ENCODE measurements at regions not wholly inside any gene's neighbourhood (a gene's known extent, or its start where the extent isn't known, plus 50 kb on each side); places are given as distances from the start of the nearest gene placed in this dataset.

DNA sequence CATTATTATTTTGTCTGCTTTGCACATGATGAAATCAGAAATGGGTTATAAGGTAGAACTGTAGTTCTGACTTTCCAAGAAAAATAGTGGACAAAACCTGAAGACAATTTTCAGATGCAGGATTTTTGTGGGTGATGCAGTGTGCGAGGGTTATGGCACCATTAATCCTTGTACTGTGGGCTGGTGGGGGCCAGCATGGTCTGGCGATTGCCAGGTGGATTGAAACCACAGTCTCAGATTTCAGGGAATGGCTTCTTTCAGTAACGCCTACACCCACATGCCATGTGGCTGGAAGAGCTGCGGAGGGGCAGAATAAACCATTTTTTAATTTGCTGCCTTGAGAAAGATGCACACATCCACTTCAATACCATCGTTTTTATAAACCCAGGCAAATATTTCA lies 150.5 kb downstream of the ARSF start:
- DNase-seq (ENCODE audit: low spot score): no peak
- TF ChIP-seq, protein P1, sequence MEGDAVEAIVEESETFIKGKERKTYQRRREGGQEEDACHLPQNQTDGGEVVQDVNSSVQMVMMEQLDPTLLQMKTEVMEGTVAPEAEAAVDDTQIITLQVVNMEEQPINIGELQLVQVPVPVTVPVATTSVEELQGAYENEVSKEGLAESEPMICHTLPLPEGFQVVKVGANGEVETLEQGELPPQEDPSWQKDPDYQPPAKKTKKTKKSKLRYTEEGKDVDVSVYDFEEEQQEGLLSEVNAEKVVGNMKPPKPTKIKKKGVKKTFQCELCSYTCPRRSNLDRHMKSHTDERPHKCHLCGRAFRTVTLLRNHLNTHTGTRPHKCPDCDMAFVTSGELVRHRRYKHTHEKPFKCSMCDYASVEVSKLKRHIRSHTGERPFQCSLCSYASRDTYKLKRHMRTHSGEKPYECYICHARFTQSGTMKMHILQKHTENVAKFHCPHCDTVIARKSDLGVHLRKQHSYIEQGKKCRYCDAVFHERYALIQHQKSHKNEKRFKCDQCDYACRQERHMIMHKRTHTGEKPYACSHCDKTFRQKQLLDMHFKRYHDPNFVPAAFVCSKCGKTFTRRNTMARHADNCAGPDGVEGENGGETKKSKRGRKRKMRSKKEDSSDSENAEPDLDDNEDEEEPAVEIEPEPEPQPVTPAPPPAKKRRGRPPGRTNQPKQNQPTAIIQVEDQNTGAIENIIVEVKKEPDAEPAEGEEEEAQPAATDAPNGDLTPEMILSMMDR (IDR thresholded peaks at IDR 0.05; ENCODE audit: extremely low read depth, missing control alignments): no peak

DNA sequence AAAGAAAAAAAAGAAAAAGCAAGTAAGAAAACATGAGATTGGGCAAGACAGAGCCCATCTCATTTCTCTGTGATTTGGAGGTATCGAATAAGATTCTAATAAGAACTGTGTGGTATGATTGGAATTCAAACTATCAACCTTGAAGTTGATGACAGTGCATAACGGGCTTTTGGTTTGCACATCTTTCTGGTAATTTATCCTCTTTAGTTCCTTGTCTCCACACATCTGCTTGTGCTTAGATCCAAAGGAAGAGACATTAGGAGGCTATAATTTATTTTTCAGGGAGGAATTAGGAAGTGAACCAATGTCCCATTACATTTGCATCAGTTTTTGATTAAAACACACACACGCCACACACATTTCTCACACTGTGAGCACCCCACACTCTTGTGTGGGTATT lies 149.9 kb downstream of the ARSF start:
- TF ChIP-seq, protein P1 (IDR thresholded peaks at IDR 0.05; ENCODE audit: extremely low read depth, missing control alignments): no peak
- no peak for DNase-seq (ENCODE audit: low spot score)

DNA sequence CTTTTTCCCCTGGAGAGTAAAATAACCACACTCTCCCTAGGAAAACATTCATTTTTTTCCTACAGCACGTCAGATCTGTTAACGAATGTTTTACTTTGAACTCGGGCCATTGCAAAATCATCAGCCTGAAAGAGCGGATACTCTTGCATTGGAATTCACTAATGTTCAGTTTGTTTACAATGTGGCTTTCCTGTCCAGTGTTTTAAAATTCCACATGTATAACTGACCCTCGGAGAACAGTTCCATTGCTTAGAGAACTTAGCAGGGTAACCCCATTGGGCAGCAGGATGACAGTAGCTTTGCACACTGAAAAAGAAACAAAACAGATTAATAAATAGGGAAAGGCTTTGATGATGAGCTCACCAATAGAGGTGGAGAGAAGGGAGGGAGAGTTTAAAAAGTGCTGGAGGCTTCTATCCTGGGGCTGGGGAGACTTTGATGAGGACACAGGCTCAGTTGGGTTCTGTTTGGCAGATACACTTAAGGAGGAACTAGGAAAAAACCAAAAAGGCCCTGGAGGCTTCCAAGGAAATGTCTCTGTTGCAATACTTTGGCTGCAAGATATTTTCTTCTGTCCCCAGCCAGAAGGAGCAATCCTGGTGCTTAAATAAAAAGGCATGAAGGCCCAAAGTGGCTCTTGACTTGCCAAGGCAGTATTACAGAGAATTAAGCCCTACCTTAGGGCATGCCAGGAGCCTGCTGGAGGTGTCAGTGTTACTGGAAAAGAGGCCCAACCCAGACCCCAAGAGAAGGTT lies 143.1 kb downstream of the ARSF start:
- DNase-seq (ENCODE audit: low spot score): no peak
- TF ChIP-seq, protein P1 (IDR thresholded peaks at IDR 0.05; ENCODE audit: extremely low read depth, missing control alignments): no peak

DNA sequence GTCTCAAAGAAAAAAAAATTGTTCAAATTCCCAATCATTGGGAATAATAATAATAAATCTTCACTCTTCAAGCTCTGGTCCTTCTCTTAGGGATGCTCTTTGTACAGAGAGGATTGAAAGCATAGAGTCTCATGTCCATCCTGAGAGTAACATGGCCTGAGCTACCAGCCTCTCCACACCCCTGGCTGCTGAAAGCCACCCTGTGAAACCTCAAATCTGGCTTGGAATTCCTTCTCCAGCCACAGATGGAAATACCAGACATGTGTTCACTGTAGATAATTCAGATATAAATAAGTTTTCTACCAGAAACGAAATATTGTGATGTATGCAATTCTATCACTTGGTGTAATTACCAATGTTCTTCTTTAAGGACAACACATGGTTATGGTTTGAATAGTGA lies 140.6 kb downstream of the ARSF start:
- DNase-seq (ENCODE audit: low spot score): no peak
- TF ChIP-seq, protein P1 (IDR thresholded peaks at IDR 0.05; ENCODE audit: extremely low read depth, missing control alignments): no peak

GRCh38 chrX:3178329-3178728 lies 137.1 kb downstream of the ARSF start:
- TF ChIP-seq, protein P1 (IDR thresholded peaks at IDR 0.05; ENCODE audit: extremely low read depth, missing control alignments): no peak
- DNase-seq (ENCODE audit: low spot score): no peak

- TF ChIP-seq, protein P1 (IDR thresholded peaks at IDR 0.05; ENCODE audit: extremely low read depth, missing control alignments): no peak
Measured at GRCh38 chrX:3177851-3178250, 136.6 kb downstream of the ARSF start.

DNA sequence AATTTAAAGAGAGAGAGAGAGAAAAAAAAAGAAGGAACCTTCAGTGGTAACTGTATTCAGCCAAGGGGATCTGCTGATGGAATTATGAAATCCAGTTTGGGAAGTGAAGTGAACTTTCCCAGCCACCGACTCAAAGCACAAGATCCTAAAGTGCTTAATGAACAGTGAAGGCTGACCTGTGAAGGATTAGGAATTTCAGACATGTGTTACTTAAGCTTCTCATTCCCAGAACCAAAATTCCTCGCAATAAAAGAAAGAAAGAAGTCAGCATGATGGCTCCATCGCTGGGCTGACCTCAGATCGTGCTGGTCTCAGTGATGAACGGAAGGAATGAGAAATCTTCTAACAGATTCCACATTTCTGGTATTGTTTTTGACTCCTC lies 135.2 kb downstream of the ARSF start:
- TF ChIP-seq, protein P1 (IDR thresholded peaks at IDR 0.05; ENCODE audit: extremely low read depth, missing control alignments): no peak
- no peak for DNase-seq (ENCODE audit: low spot score)

More at GRCh38 chrX:3177851-3178250, 136.6 kb downstream of the ARSF start:
- DNase-seq (ENCODE audit: low spot score): no peak

Measured in GM20000 (cell line).